Endodermal cell (in vitro differentiated cells): ENCODE measurements at regions not wholly inside any gene's neighbourhood (a gene's known extent, or its start where the extent isn't known, plus 50 kb on each side); places are given as distances from the start of the nearest gene placed in this dataset.

Experiments
- DNase-seq: peaks from one replicate; pipeline ENCODE4 v3.0.0-alpha.2; 2017
- H3K27ac ChIP-seq: 2 replicates; pipeline ENCODE4 v1.5.1; 2013; ENCODE audit warnings: mild to moderate bottlenecking, low read depth, low read length, moderate library complexity
- H3K27me3 ChIP-seq: 2 replicates; pipeline ENCODE4 v1.6.1; 2013; ENCODE audit warnings: mild to moderate bottlenecking, low read length, moderate library complexity; ENCODE audit not compliant: insufficient read depth, control insufficient read depth, poor library complexity, severe bottlenecking
- H3K36me3 ChIP-seq: 2 replicates; pipeline ENCODE4 v1.7.0; 2013; ENCODE audit warnings: mild to moderate bottlenecking, low read length, moderate library complexity; ENCODE audit not compliant: control insufficient read depth, insufficient read depth
- H3K4me1 ChIP-seq: one replicate; pipeline ENCODE4 v1.7.0; 2013; ENCODE audit warnings: low read length; ENCODE audit not compliant: control insufficient read depth, insufficient read depth
- H3K4me3 ChIP-seq: 2 replicates; pipeline ENCODE4 v1.5.1; 2013; ENCODE audit warnings: mild to moderate bottlenecking, low read length, moderate library complexity
- H3K9ac ChIP-seq: 2 replicates; pipeline ENCODE4 v1.6.1; 2013; ENCODE audit warnings: mild to moderate bottlenecking, low read length, moderate library complexity; ENCODE audit not compliant: poor library complexity, severe bottlenecking; ENCODE audit errors: extremely low read depth
- H3K9me3 ChIP-seq: 2 replicates; pipeline ENCODE4 v1.6.1; 2013; ENCODE audit warnings: mild to moderate bottlenecking, low read length, moderate library complexity; ENCODE audit not compliant: control insufficient read depth
- H3K27ac Mint-ChIP-seq: 2 replicates; pipeline ENCODE4 v1.8.0; 2020; ENCODE audit warnings: mixed read lengths
- H3K27me3 Mint-ChIP-seq: 2 replicates; pipeline ENCODE4 v1.8.0; 2021; ENCODE audit warnings: mild to moderate bottlenecking, mixed read lengths; ENCODE audit not compliant: insufficient read depth
- H3K36me3 Mint-ChIP-seq: 2 replicates; pipeline ENCODE4 v1.8.0; 2020; ENCODE audit warnings: low read depth, mixed read lengths
- H3K4me1 Mint-ChIP-seq: 2 replicates; pipeline ENCODE4 v1.8.0; 2020; ENCODE audit warnings: mixed read lengths
- H3K4me3 Mint-ChIP-seq: 2 replicates; pipeline ENCODE4 v1.8.0; 2020; ENCODE audit warnings: mild to moderate bottlenecking, moderate library complexity, mixed read lengths
- H3K9me3 Mint-ChIP-seq: 2 replicates; pipeline ENCODE4 v1.8.0; 2020; ENCODE audit warnings: mild to moderate bottlenecking, mixed read lengths
- CTCF ChIP-seq: fragments of 200-600 bp; sonication (generic); conservative IDR thresholded peaks from 2 replicates; pipeline ENCODE4 v1.5.0; 2021; ENCODE audit warnings: antibody characterized with exemption, mild to moderate bottlenecking
- WGBS, 2 experiments: methylation state at CpG; one replicate each; pipeline versions ENCODE4 v1.1.5 to v1.1.7; 2013; ENCODE audit warnings: missing lambda C conversion rate in 2 of 2, mixed read lengths in 1 of 2; ENCODE audit not compliant: insufficient coverage in 1 of 2, insufficient read length in 1 of 2; 5-methylcytosine and 5-hydroxymethylcytosine counted together

GRCh38 chr15:99449514-99449913 is 116.3 kb upstream of the MEF2A start:
- H3K27ac ChIP-seq: no peak overlapping the region
- TF ChIP-seq CTCF: no peak
- no peaks in the 10 kb centered on the region for H3K36me3 Mint-ChIP-seq
- no peaks in the 10 kb centered on the region for H3K9me3 Mint-ChIP-seq
- H3K4me3 ChIP-seq: no peak overlapping the region
- WGBS, 2 experiments: 99 to 100% methylated on average over 1 to 4 of the region's 4 CpGs
- H3K27me3 Mint-ChIP-seq: no peaks in the 10 kb centered on the region
- peaks cover 11% of the 10 kb centered on the region for H3K4me1 Mint-ChIP-seq
- H3K27me3 ChIP-seq: no peaks in the 10 kb centered on the region
- no peak overlapping the region for H3K27ac Mint-ChIP-seq
- H3K9me3 ChIP-seq: no peaks in the 10 kb centered on the region
- DNase-seq: no peak
- no peaks in the 10 kb centered on the region for H3K36me3 ChIP-seq
- no peak overlapping the region for H3K4me3 Mint-ChIP-seq
- H3K4me1 ChIP-seq: no peaks in the 10 kb centered on the region
- H3K9ac ChIP-seq: no peak overlapping the region

- Histone ChIP-seq H3K4me3 (no peak overlapping the region), H3K36me3 (no peaks in the 10 kb centered on the region), H3K27me3 (no peaks in the 10 kb centered on the region), H3K9ac (no peak overlapping the region), H3K9me3 (no peaks in the 10 kb centered on the region), H3K27ac (no peak overlapping the region), H3K4me1 (no peaks in the 10 kb centered on the region)
- H3K4me1 Mint-ChIP-seq: peaks cover 11% of the 10 kb centered on the region
- peak; percentile 33 for DNase-seq
- no peak overlapping the region for H3K4me3 Mint-ChIP-seq
- H3K9me3 Mint-ChIP-seq: no peaks in the 10 kb centered on the region
- TF ChIP-seq CTCF: no peak
- H3K27me3 Mint-ChIP-seq: no peaks in the 10 kb centered on the region
- 82 to 84% methylated on average over 11 to 14 of the region's 14 CpGs for WGBS, 2 experiments
- no peaks in the 10 kb centered on the region for H3K36me3 Mint-ChIP-seq
- no peak overlapping the region for H3K27ac Mint-ChIP-seq
These were observed 114.9 kb upstream of the MEF2A start for GRCh38 chr15:99450896-99451358.

- H3K27me3 ChIP-seq: no peaks in the 10 kb centered on the region
- no peaks in the 10 kb centered on the region for H3K36me3 Mint-ChIP-seq
- no peak overlapping the region for H3K4me3 ChIP-seq
- peaks cover 11% of the 10 kb centered on the region for H3K4me1 Mint-ChIP-seq
- H3K9me3 Mint-ChIP-seq: no peaks in the 10 kb centered on the region
- no peaks in the 10 kb centered on the region for H3K27me3 Mint-ChIP-seq
- no peak overlapping the region for H3K4me3 Mint-ChIP-seq
- no peak overlapping the region for H3K9ac ChIP-seq
- TF ChIP-seq CTCF: no peak
- DNase-seq: no peak
- no peaks in the 10 kb centered on the region for H3K36me3 ChIP-seq
- H3K27ac ChIP-seq: no peak overlapping the region
- no peaks in the 10 kb centered on the region for H3K4me1 ChIP-seq
- 92 to 100% methylated on average over 2 to 3 of the region's 3 CpGs for WGBS, 2 experiments
- H3K27ac Mint-ChIP-seq: no peak overlapping the region
- no peaks in the 10 kb centered on the region for H3K9me3 ChIP-seq
These were observed 114.3 kb upstream of the MEF2A start for GRCh38 chr15:99451484-99451883.
